Ascending aorta (tissue), 2 donors: ENCODE measurements at regions not wholly inside any gene's neighbourhood (a gene's known extent, or its start where the extent isn't known, plus 50 kb on each side); places are given as distances from the start of the nearest gene placed in this dataset.

Experiments used
- DNase-seq, 2 donors: peaks; one replicate each; pipeline ENCODE4 v3.0.0-alpha.2; 2019; ENCODE audit warnings: low spot score in 2 of 2
- H3K27ac ChIP-seq, 2 donors: fragments of 200-600 bp; sonication (generic); one replicate each; pipeline ENCODE4 v1.5.1; 2016 to 2017; ENCODE audit warnings: mild to moderate bottlenecking in 1 of 2
- H3K27me3 ChIP-seq: fragments of 200-600 bp; sonication (generic); one replicate; pipeline ENCODE4 v1.5.1; 2017
- H3K36me3 ChIP-seq, 2 donors: fragments of 200-600 bp; sonication (generic); one replicate each; pipeline ENCODE4 v1.5.1; 2016
- H3K4me1 ChIP-seq, 2 donors: fragments of 200-600 bp; sonication (generic); one replicate each; pipeline ENCODE4 v1.5.1; 2016 to 2017; ENCODE audit warnings: mild to moderate bottlenecking in 1 of 2
- H3K4me3 ChIP-seq, 2 donors: fragments of 200-600 bp; sonication (generic); one replicate each; pipeline ENCODE4 v1.5.1; 2016 to 2017; ENCODE audit warnings: mild to moderate bottlenecking in 1 of 2
- H3K9me3 ChIP-seq, 2 donors: fragments of 200-600 bp; sonication (generic); one replicate each; pipeline ENCODE4 v1.5.1; 2016
- CTCF ChIP-seq, 3 experiments: fragments of 200-600 bp in 2 of 3; fragments of 450-650 bp in 1 of 3; sonication (generic) in 2 of 3; IDR thresholded peaks; one replicate each; pipeline ENCODE4 v1.5.1; 2016 to 2019; ENCODE audit warnings: antibody characterized with exemption in 3 of 3, mild to moderate bottlenecking in 1 of 3, moderate library complexity in 1 of 3
- intact Hi-C: fragments of 100-400 bp; cut with DNase I; formaldehyde crosslinking; loops from one replicate; pipeline ENCODE4 v1.15.1; 2023

GRCh38 chr11:70954471-70954870 is 297.9 kb downstream of the SHANK2 start:
- intact Hi-C loops = no loop called here
- TF ChIP-seq CTCF (IDR thresholded peaks at IDR 0.05) = no peak
- H3K4me1 ChIP-seq = no peaks in the 10 kb centered on the region
- peaks cover 0 to 4% of the 10 kb centered on the region in 2 donors for H3K9me3 ChIP-seq
- H3K4me3 ChIP-seq = no peak overlapping the region
- H3K27ac ChIP-seq = no peak overlapping the region
- H3K36me3 ChIP-seq = no peaks in the 10 kb centered on the region
- H3K27me3 ChIP-seq = no peaks in the 10 kb centered on the region
- no peak for DNase-seq
